ENCODE measurements at regions not wholly inside any gene's neighbourhood (a gene's known extent, or its start where the extent isn't known, plus 50 kb on each side); places are given as distances from the start of the nearest gene placed in this dataset.

DNA sequence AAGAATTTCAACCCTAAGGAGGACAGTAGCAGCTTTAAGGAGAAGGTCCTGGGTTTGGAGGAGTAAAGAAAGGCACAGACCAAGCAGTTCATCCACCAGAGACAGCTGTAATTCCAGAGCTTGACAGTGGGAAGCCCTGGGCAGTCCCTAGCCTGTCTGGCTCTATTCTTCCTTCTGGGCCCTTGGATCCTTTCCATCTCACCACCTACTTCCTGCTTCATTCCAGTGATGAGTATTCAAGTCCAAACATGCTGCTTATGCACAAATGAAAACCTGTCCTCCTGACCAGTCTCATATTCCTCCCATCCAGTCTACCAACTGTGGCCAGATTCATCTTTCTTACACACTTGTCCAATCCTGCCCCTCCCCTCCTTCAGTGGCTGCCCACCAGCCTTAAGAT is 171.4 kb downstream of the CNTN3 start:
- TF ChIP-seq, protein P1, sequence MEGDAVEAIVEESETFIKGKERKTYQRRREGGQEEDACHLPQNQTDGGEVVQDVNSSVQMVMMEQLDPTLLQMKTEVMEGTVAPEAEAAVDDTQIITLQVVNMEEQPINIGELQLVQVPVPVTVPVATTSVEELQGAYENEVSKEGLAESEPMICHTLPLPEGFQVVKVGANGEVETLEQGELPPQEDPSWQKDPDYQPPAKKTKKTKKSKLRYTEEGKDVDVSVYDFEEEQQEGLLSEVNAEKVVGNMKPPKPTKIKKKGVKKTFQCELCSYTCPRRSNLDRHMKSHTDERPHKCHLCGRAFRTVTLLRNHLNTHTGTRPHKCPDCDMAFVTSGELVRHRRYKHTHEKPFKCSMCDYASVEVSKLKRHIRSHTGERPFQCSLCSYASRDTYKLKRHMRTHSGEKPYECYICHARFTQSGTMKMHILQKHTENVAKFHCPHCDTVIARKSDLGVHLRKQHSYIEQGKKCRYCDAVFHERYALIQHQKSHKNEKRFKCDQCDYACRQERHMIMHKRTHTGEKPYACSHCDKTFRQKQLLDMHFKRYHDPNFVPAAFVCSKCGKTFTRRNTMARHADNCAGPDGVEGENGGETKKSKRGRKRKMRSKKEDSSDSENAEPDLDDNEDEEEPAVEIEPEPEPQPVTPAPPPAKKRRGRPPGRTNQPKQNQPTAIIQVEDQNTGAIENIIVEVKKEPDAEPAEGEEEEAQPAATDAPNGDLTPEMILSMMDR (IDR thresholded peaks at IDR 0.05): no peak
- no peak for TF ChIP-seq POLR2A (IDR thresholded peaks at IDR 0.05)

Measured in esophagus squamous epithelium (tissue), 4 donors.